HCT116 (cell line): ENCODE measurements at regions not wholly inside any gene's neighbourhood (a gene's known extent, or its start where the extent isn't known, plus 50 kb on each side); places are given as distances from the start of the nearest gene placed in this dataset.

ENCODE experiments used
- ATAC-seq: fragments of 200-7000 bp; cut with Tn5 transposase; 2 replicates; pipeline ENCODE4 v1.9.1; 2020; ENCODE audit warnings: mild to moderate bottlenecking, moderate library complexity
- BruUV-seq: library from RNA; stranded (reverse); fragments of 400-500 nt; replicated peaks from 2 replicates; lab custom pipeline; 2021; lab: Mats Ljungman, UMichigan
- CTCF ChIA-PET: fragments of 300-600 bp; sonication (Branson Sonifier 250); formaldehyde crosslinking; loops from one replicate; lab custom pipeline; 2021; ENCODE audit warnings: antibody characterized with exemption; lab: Charles Lee
- POLR2A ChIA-PET: fragments of 300-600, 350-600 bp; sonication (Branson Sonifier 250); formaldehyde crosslinking; loops from one replicate; lab custom pipeline; 2021; ENCODE audit warnings: antibody characterized with exemption; lab: Charles Lee
- RAD21 ChIA-PET, 2 experiments: fragments of 300-600 bp; sonication (Branson Sonifier 250); formaldehyde crosslinking; loops; one replicate each; lab custom pipeline; 2023; ENCODE audit warnings: low total read pairs in 2 of 2; ENCODE audit not compliant: uncharacterized antibody in 2 of 2, unreplicated experiment in 2 of 2, low non-redundant PET in 1 of 2; lab: Charles Lee
- DNase-seq: peaks from one replicate; pipeline ENCODE4 v3.0.0-alpha.2; 2010; ENCODE audit warnings: low read depth, low spot score
- H2AFZ ChIP-seq: fragments of 200-600 bp; shearing (Covaris generic), sonication (generic); 2 replicates; pipeline ENCODE4 v1.6.1; 2017; ENCODE audit warnings: low read depth, mixed run types, mixed read lengths, antibody characterized with exemption, low read length; ENCODE audit not compliant: poor library complexity, severe bottlenecking
- H3K27ac ChIP-seq: 2 replicates; pipeline ENCODE4 v1.5.1; 2012; ENCODE audit warnings: low read depth, low read length
- H3K27me3 ChIP-seq: fragments of 200-600 bp; sonication (generic); 2 replicates; pipeline ENCODE4 v1.6.1; 2016; ENCODE audit warnings: mixed run types, low read length, mixed read lengths; ENCODE audit not compliant: insufficient read depth
- H3K36me3 ChIP-seq, 2 experiments: fragments of 200-500 bp in 1 of 2; fragments of 200-600 bp in 1 of 2; sonication (Bioruptor generic) in 1 of 2; sonication (generic) in 1 of 2; 2 replicates each; pipeline versions ENCODE4 v1.5.1 to v1.6.1; 2014 to 2016; ENCODE audit warnings: low read length in 2 of 2, inconsistent platforms in 1 of 2, mixed read lengths in 1 of 2, mixed run types in 1 of 2; ENCODE audit not compliant: insufficient read depth in 2 of 2, control insufficient read depth in 1 of 2
- H3K4me1 ChIP-seq, 2 experiments: fragments of 200-600 bp in 1 of 2; sonication (generic) in 1 of 2; 2 replicates each; pipeline versions ENCODE4 v1.5.1 to v1.6.1; 2012 to 2017; ENCODE audit warnings: low read length in 2 of 2, inconsistent platforms in 1 of 2, mild to moderate bottlenecking in 1 of 2, mixed read lengths in 1 of 2, mixed run types in 1 of 2, moderate library complexity in 1 of 2; ENCODE audit not compliant: insufficient read depth in 2 of 2, control insufficient read depth in 1 of 2
- H3K4me2 ChIP-seq: fragments of 200-600 bp; sonication (generic); 2 replicates; pipeline ENCODE4 v1.6.1; 2017; ENCODE audit warnings: mixed run types, low read length, mixed read lengths
- H3K4me3 ChIP-seq, 2 experiments: fragments of 200-600 bp in 1 of 2; sonication (generic) in 1 of 2; replicated peaks in 1 of 2; 2 replicates each; pipeline ENCODE4 v1.5.1; 2011 to 2016; ENCODE audit warnings: low read length in 2 of 2, control low read depth in 1 of 2, low read depth in 1 of 2, mild to moderate bottlenecking in 1 of 2, mixed read lengths in 1 of 2, mixed run types in 1 of 2
- H3K79me2 ChIP-seq: fragments of 200-600 bp; sonication (generic); 2 replicates; pipeline ENCODE4 v1.6.1; 2017; ENCODE audit warnings: mild to moderate bottlenecking, mixed run types, low read length, moderate library complexity, mixed read lengths; ENCODE audit not compliant: insufficient read depth
- H3K9ac ChIP-seq: fragments of 200-600 bp; sonication (generic); 2 replicates; pipeline ENCODE4 v1.6.1; 2016; ENCODE audit warnings: low read length, mixed read lengths
- H3K9me2 ChIP-seq: fragments of 200-600 bp; sonication (generic), shearing (Covaris generic); 2 replicates; pipeline ENCODE4 v1.6.1; 2017; ENCODE audit warnings: mixed run types, mild to moderate bottlenecking, moderate library complexity; ENCODE audit not compliant: insufficient read depth
- H3K9me3 ChIP-seq, 2 experiments: fragments of 200-500 bp in 1 of 2; fragments of 200-600 bp in 1 of 2; sonication (Bioruptor generic) in 1 of 2; sonication (generic) in 1 of 2; 2 replicates each; pipeline ENCODE4 v1.6.1; 2014 to 2017; ENCODE audit warnings: low read length in 2 of 2, mixed read lengths in 2 of 2, inconsistent platforms in 1 of 2, low read depth in 1 of 2, mild to moderate bottlenecking in 1 of 2, mixed run types in 1 of 2, moderate library complexity in 1 of 2; ENCODE audit not compliant: control insufficient read depth in 1 of 2, insufficient read depth in 1 of 2
- H4K20me1 ChIP-seq: fragments of 200-600 bp; sonication (generic), shearing (Covaris generic); 2 replicates; pipeline ENCODE4 v1.6.1; 2017; ENCODE audit warnings: mixed run types, mild to moderate bottlenecking, moderate library complexity; ENCODE audit not compliant: insufficient read depth
- ATF3 ChIP-seq: IDR thresholded peaks from 2 replicates; pipeline ENCODE4 v1.6.1; 2012
- CBX3 ChIP-seq: IDR thresholded peaks from 2 replicates; pipeline ENCODE4 v1.6.1; 2012; ENCODE audit warnings: low read depth
- CEBPB ChIP-seq: IDR thresholded peaks from 2 replicates; pipeline ENCODE4 v1.6.1; 2012; ENCODE audit warnings: low read depth
- EGR1 ChIP-seq: IDR thresholded peaks from 2 replicates; pipeline ENCODE4 v1.6.1; 2012; ENCODE audit warnings: low read depth
- ELF1 ChIP-seq: IDR thresholded peaks from 2 replicates; pipeline ENCODE4 v1.6.1; 2012; ENCODE audit warnings: low read depth, borderline replicate concordance
- EZH2 ChIP-seq: fragments of 200-600 bp; sonication (generic); IDR thresholded peaks from 2 replicates; pipeline ENCODE4 v1.6.1; 2017; ENCODE audit warnings: antibody characterized with exemption, mixed run types
- EZH2phosphoT487 ChIP-seq: fragments of 200-600 bp; IDR thresholded peaks from 2 replicates; pipeline ENCODE4 v1.6.1; 2018; ENCODE audit warnings: antibody characterized with exemption, borderline replicate concordance
- FOSL1 ChIP-seq: IDR thresholded peaks from 2 replicates; pipeline ENCODE4 v1.6.1; 2012; ENCODE audit warnings: low read depth
- JUND ChIP-seq: IDR thresholded peaks from 2 replicates; pipeline ENCODE4 v1.6.1; 2012
- POLR2A ChIP-seq: IDR thresholded peaks from 2 replicates; pipeline ENCODE4 v1.7.0; 2011; ENCODE audit warnings: borderline replicate concordance; ENCODE audit not compliant: insufficient read depth, insufficient read length; ENCODE audit errors: extremely low read depth
- POLR2AphosphoS5 ChIP-seq: IDR thresholded peaks from 2 replicates; pipeline ENCODE4 v1.6.1; 2011; ENCODE audit warnings: mild to moderate bottlenecking, low read depth, low read length, moderate library complexity
- RAD21 ChIP-seq: IDR thresholded peaks from 2 replicates; pipeline ENCODE4 v1.6.1; 2012; ENCODE audit warnings: low read depth, mild to moderate bottlenecking
- SP1 ChIP-seq: IDR thresholded peaks from 2 replicates; pipeline ENCODE4 v1.6.1; 2012; ENCODE audit warnings: low read depth
- SRF ChIP-seq: IDR thresholded peaks from 2 replicates; pipeline ENCODE4 v1.6.1; 2012; ENCODE audit warnings: low read depth
- TCF7L2 ChIP-seq: IDR thresholded peaks from 2 replicates; pipeline ENCODE4 v1.7.0; 2011; ENCODE audit warnings: borderline replicate concordance, inconsistent platforms; ENCODE audit not compliant: insufficient read depth, insufficient read length; ENCODE audit errors: extremely low read depth
- YY1 ChIP-seq: IDR thresholded peaks from 2 replicates; pipeline ENCODE4 v1.6.1; 2011; ENCODE audit warnings: low read length, low read depth, moderate library complexity, mild to moderate bottlenecking; ENCODE audit not compliant: insufficient replicate concordance; ENCODE audit errors: extremely low read depth
- ZFX ChIP-seq: fragments of 450-650 bp; IDR thresholded peaks from 2 replicates; pipeline ENCODE4 v1.6.1; 2017
- ZNF274 ChIP-seq: fragments of 200-500 bp; sonication (Bioruptor generic); IDR thresholded peaks from 2 replicates; pipeline ENCODE4 v1.6.1; 2014; ENCODE audit warnings: mild to moderate bottlenecking, low read depth, low read length, inconsistent platforms
- intact Hi-C: fragments of 100-400 bp; cut with micrococcal nuclease; formaldehyde crosslinking; loops from 2 replicates; pipeline ENCODE4 v1.10.0; 2022
- TF ChIP-seq, protein P1 (sequence below), 3 experiments: fragments of 200-600 bp in 1 of 3; sonication (generic) in 1 of 3; IDR thresholded peaks in 2 of 3; conservative IDR thresholded peaks in 1 of 3; 2 replicates each; pipeline ENCODE4 v1.5.1; 2012 to 2017; ENCODE audit warnings: low read depth in 2 of 3, low read length in 2 of 3, antibody characterized with exemption in 1 of 3, borderline replicate concordance in 1 of 3, control low read depth in 1 of 3, mild to moderate bottlenecking in 1 of 3, mixed read lengths in 1 of 3, mixed run types in 1 of 3, moderate library complexity in 1 of 3; ENCODE audit not compliant: insufficient read depth in 1 of 3
- TF ChIP-seq, protein P2 (sequence below): IDR thresholded peaks from 2 replicates; pipeline ENCODE4 v1.6.1; 2012
- TF ChIP-seq, protein P3 (sequence below): IDR thresholded peaks from 2 replicates; pipeline ENCODE4 v1.6.1; 2012; ENCODE audit warnings: low read depth

DNA sequence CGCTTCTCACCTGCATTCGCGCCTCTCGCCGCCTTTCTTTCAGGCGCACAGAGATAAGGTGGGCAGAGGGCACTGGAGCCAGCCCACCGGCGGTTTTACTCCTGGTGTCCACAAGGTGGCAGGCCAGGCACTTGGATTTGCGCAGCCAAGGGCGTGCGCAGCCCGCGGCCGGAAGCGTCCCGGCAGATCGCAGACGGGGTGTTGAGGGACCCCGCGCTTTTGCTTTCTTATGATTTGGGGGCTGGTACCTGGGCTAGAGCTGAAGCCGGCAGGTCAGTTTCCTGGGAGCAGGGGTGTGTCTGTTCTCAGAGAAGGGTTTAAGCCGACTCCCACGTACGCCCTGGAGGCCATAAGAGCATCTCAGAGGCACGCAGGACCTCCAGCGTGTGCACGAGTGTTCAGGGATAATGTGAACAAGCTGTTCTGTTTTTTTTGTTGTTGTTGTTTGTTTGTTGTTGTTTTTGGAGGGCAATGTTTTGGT lies 305.6 kb upstream of the CXCR4 start:
- no peaks in the 10 kb centered on the region for H4K20me1 ChIP-seq
- peak overlapping the region; percentile 74 for H3K4me2 ChIP-seq
- ChIA-PET POLR2A (no interaction called here), CTCF (interaction anchor here (1.0 to 1.4 kb wide), 2 partner anchors 17 to 313 kb away, joined by 3 to 6 read pairs; no protein-coding TSS in a partner anchor), RAD21 (no interaction called here)
- H3K9me2 ChIP-seq = no peaks in the 10 kb centered on the region
- H3K27me3 ChIP-seq = peaks cover 33% of the 10 kb centered on the region; the same call in 1 of the 2 replicates
- no peak overlapping the region for H3K27ac ChIP-seq
- peak overlapping the region; percentile 38 to 48 for H3K4me3 ChIP-seq
- no peak overlapping the region for H3K9ac ChIP-seq
- BruUV-seq = no TSS peak
- no peaks in the 10 kb centered on the region for H3K36me3 ChIP-seq
- intact Hi-C loops = loop anchor here (1.0 to 10.0 kb wide), 3 partner anchors 314 to 1415 kb away; no protein-coding TSS in a partner anchor
- ATAC-seq (peak; percentile 99), DNase-seq (peak; percentile 55)
- H3K79me2 ChIP-seq = no peaks in the 10 kb centered on the region
- H3K9me3 ChIP-seq = no peaks in the 10 kb centered on the region
- H2AFZ ChIP-seq = peak overlapping the region; percentile 81
- peaks cover 0 to 9% of the 10 kb centered on the region in 2 experiments; a peak in 1 of 4 replicates for H3K4me1 ChIP-seq
- TF ChIP-seq, protein P1, sequence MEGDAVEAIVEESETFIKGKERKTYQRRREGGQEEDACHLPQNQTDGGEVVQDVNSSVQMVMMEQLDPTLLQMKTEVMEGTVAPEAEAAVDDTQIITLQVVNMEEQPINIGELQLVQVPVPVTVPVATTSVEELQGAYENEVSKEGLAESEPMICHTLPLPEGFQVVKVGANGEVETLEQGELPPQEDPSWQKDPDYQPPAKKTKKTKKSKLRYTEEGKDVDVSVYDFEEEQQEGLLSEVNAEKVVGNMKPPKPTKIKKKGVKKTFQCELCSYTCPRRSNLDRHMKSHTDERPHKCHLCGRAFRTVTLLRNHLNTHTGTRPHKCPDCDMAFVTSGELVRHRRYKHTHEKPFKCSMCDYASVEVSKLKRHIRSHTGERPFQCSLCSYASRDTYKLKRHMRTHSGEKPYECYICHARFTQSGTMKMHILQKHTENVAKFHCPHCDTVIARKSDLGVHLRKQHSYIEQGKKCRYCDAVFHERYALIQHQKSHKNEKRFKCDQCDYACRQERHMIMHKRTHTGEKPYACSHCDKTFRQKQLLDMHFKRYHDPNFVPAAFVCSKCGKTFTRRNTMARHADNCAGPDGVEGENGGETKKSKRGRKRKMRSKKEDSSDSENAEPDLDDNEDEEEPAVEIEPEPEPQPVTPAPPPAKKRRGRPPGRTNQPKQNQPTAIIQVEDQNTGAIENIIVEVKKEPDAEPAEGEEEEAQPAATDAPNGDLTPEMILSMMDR (IDR thresholded peaks at IDR 0.05 in 2 of 3, conservative IDR thresholded peaks at IDR 0.05 in 1 of 3; ENCODE audit: borderline replicate concordance in 1 of 3, insufficient read depth in 1 of 3, low read depth in 2 of 3, low read length in 2 of 3) = peak; percentile 77 to 84 (median 82)
- TF ChIP-seq CEBPB (no peak), EGR1 (no peak), POLR2AphosphoS5 (no peak), CBX3 (0 out of 2 replicates have a peak, but pooled peaks have one; percentile 25), FOSL1 (no peak), ZNF274 (no peak), ATF3 (no peak), TCF7L2 (no peak), JUND (no peak), SP1 (no peak), EZH2phosphoT487 (no peak), POLR2A (no peak), ELF1 (no peak), EZH2 (no peak), SRF (no peak), RAD21 (peak; percentile 89), YY1 (no peak), ZFX (no peak)
- TF ChIP-seq, protein P2, sequence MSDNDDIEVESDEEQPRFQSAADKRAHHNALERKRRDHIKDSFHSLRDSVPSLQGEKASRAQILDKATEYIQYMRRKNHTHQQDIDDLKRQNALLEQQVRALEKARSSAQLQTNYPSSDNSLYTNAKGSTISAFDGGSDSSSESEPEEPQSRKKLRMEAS = no peak
- TF ChIP-seq, protein P3, sequence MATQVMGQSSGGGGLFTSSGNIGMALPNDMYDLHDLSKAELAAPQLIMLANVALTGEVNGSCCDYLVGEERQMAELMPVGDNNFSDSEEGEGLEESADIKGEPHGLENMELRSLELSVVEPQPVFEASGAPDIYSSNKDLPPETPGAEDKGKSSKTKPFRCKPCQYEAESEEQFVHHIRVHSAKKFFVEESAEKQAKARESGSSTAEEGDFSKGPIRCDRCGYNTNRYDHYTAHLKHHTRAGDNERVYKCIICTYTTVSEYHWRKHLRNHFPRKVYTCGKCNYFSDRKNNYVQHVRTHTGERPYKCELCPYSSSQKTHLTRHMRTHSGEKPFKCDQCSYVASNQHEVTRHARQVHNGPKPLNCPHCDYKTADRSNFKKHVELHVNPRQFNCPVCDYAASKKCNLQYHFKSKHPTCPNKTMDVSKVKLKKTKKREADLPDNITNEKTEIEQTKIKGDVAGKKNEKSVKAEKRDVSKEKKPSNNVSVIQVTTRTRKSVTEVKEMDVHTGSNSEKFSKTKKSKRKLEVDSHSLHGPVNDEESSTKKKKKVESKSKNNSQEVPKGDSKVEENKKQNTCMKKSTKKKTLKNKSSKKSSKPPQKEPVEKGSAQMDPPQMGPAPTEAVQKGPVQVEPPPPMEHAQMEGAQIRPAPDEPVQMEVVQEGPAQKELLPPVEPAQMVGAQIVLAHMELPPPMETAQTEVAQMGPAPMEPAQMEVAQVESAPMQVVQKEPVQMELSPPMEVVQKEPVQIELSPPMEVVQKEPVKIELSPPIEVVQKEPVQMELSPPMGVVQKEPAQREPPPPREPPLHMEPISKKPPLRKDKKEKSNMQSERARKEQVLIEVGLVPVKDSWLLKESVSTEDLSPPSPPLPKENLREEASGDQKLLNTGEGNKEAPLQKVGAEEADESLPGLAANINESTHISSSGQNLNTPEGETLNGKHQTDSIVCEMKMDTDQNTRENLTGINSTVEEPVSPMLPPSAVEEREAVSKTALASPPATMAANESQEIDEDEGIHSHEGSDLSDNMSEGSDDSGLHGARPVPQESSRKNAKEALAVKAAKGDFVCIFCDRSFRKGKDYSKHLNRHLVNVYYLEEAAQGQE = no peak
